HUES64 (cell line): ENCODE measurements at regions not wholly inside any gene's neighbourhood (a gene's known extent, or its start where the extent isn't known, plus 50 kb on each side); places are given as distances from the start of the nearest gene placed in this dataset.
"Not testable (repeated sequence)": the region's sequence is repeated elsewhere in the genome, so short reads cannot be mapped to it uniquely, and the experiment has no call there.

ENCODE experiments used
- H3K27ac ChIP-seq: 2 replicates; pipeline ENCODE4 v1.7.0; 2013; ENCODE audit warnings: low read depth, low read length, inconsistent platforms
- H3K27me3 ChIP-seq: 2 replicates; pipeline ENCODE4 v1.6.1; 2013; ENCODE audit warnings: mild to moderate bottlenecking, low read length; ENCODE audit not compliant: insufficient read depth
- H3K36me3 ChIP-seq: 2 replicates; pipeline ENCODE4 v1.6.1; 2013; ENCODE audit warnings: mild to moderate bottlenecking, low read length; ENCODE audit not compliant: insufficient read depth
- H3K4me1 ChIP-seq: 2 replicates; pipeline ENCODE4 v1.6.1; 2013; ENCODE audit warnings: mild to moderate bottlenecking, low read length, moderate library complexity; ENCODE audit not compliant: insufficient read depth
- H3K4me3 ChIP-seq: 2 replicates; pipeline ENCODE4 v1.5.1; 2013; ENCODE audit warnings: mild to moderate bottlenecking, low read length, moderate library complexity
- H3K9ac ChIP-seq: 2 replicates; pipeline ENCODE4 v1.6.1; 2013; ENCODE audit warnings: mild to moderate bottlenecking, low read depth, low read length
- H3K9me3 ChIP-seq: 2 replicates; pipeline ENCODE4 v1.6.1; 2013; ENCODE audit warnings: low read depth, low read length; ENCODE audit not compliant: insufficient read depth
- WGBS: fragments of 150-250, 120-280 bp; methylation state at CpG from one replicate; pipeline ENCODE4 v1.1.7; 2013; ENCODE audit warnings: missing lambda C conversion rate; 5-methylcytosine and 5-hydroxymethylcytosine counted together

- no peak overlapping the region for H3K27ac ChIP-seq
- no peaks in the 10 kb centered on the region for H3K36me3 ChIP-seq
- H3K9me3 ChIP-seq: no peaks in the 10 kb centered on the region
- H3K27me3 ChIP-seq: no peaks in the 10 kb centered on the region
- no peak overlapping the region for H3K9ac ChIP-seq
- peaks cover 2% of the 10 kb centered on the region; the same call in 1 of the 2 replicates for H3K4me1 ChIP-seq
- no peak overlapping the region for H3K4me3 ChIP-seq
Observed at GRCh38 chr4:24180586-24180985, 290.7 kb upstream of the PPARGC1A start.

- WGBS: 92% methylated on average over 4 of the region's 4 CpGs
- Histone ChIP-seq H3K27ac (no peak overlapping the region), H3K27me3 (no peaks in the 10 kb centered on the region), H3K4me1 (peaks cover 2% of the 10 kb centered on the region; the same call in 1 of the 2 replicates), H3K36me3 (no peaks in the 10 kb centered on the region), H3K9ac (no peak overlapping the region), H3K4me3 (no peak overlapping the region), H3K9me3 (no peaks in the 10 kb centered on the region)
Observed at GRCh38 chr4:24179201-24179840, 289.5 kb upstream of the PPARGC1A start.

- 75% methylated on average over 1 of the region's 2 CpGs for WGBS
- H3K9ac ChIP-seq: not testable (repeated sequence)
Observed at GRCh38 chr4:24177443-24177842, 287.6 kb upstream of the PPARGC1A start.

DNA sequence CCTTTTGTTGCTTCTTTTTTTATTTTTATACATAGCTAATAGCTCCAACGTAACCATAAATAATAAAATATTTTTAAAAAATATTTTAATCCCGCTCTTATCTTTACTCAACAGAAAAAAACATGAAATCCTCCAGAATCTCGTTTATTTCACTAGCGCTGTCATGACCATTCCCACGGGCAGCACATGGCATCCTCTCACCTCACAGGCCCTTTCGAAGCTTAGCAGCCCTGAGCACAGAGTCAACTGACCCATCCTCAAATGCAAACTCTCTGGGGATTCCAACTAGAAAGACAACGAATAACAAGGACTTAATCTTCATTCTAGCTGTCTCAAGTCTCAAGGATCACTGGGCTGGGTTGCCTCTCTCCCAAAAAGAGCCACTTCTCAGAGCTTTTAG is 285.9 kb upstream of the PPARGC1A start:
- 89% methylated on average over 6 of the region's 7 CpGs for WGBS
- no peaks in the 10 kb centered on the region for H3K9me3 ChIP-seq
- no peak overlapping the region for H3K27ac ChIP-seq
- no peaks in the 10 kb centered on the region for H3K36me3 ChIP-seq
- no peaks in the 10 kb centered on the region for H3K27me3 ChIP-seq
- no peak overlapping the region for H3K9ac ChIP-seq
- H3K4me1 ChIP-seq: peaks cover 2% of the 10 kb centered on the region; the same call in 1 of the 2 replicates
- no peak overlapping the region for H3K4me3 ChIP-seq

More at GRCh38 chr4:24177443-24177842, 287.6 kb upstream of the PPARGC1A start:
- H3K4me3 ChIP-seq, H3K9me3 ChIP-seq, H3K27me3 ChIP-seq, H3K27ac ChIP-seq, H3K36me3 ChIP-seq, H3K4me1 ChIP-seq: not testable (repeated sequence)

DNA sequence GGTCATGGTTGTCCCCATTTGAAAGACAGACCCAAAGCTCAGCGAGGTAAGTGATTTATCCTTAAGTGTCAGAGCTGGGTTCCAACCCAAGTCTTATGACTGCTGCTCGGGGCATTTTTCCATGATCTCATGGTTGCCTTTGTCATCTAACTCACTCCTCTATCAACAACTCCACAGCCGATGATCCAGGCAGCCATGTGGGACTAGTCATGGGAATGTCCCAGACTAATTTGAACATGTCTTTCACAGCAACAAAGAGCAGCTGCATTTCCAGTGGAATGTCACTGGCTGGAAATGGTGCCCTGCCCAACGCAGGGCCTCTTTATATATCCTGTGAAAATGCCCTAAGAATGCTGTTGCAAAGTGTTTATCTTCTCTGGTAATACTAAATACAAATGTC is 284.8 kb upstream of the PPARGC1A start:
- H3K9ac ChIP-seq: no peak overlapping the region
- no peak overlapping the region for H3K27ac ChIP-seq
- H3K4me1 ChIP-seq: peaks cover 2% of the 10 kb centered on the region; the same call in 1 of the 2 replicates
- no peaks in the 10 kb centered on the region for H3K36me3 ChIP-seq
- H3K27me3 ChIP-seq: no peaks in the 10 kb centered on the region
- 90% methylated on average over 4 of the region's 4 CpGs for WGBS
- H3K9me3 ChIP-seq: no peaks in the 10 kb centered on the region
- no peak overlapping the region for H3K4me3 ChIP-seq

DNA sequence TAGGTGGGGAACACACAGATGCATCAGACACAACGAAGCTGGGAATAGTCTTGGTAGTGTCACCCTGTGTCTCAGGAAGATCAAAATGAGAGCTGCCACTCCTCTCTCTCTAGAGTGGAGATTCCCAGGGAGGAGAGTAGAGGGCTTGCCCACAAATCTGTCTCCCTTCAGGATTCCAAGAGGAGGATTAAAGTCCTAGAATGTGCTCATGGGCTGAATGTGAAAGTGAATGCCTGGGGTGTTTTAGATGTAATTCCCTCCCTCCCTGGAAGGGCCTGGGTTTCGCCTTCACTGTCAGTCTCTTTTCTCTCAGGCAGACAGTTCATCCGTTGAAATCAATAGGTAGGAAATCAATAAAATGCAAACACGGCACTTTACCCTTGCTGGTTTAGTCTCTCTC is 282.6 kb upstream of the PPARGC1A start:
- Histone ChIP-seq H3K36me3 (no peaks in the 10 kb centered on the region), H3K9ac (no peak overlapping the region), H3K4me1 (peaks cover 2% of the 10 kb centered on the region; the same call in 1 of the 2 replicates), H3K9me3 (no peaks in the 10 kb centered on the region), H3K27me3 (no peaks in the 10 kb centered on the region), H3K27ac (no peak overlapping the region), H3K4me3 (no peak overlapping the region)
- WGBS: 77% methylated on average over 4 of the region's 4 CpGs

DNA sequence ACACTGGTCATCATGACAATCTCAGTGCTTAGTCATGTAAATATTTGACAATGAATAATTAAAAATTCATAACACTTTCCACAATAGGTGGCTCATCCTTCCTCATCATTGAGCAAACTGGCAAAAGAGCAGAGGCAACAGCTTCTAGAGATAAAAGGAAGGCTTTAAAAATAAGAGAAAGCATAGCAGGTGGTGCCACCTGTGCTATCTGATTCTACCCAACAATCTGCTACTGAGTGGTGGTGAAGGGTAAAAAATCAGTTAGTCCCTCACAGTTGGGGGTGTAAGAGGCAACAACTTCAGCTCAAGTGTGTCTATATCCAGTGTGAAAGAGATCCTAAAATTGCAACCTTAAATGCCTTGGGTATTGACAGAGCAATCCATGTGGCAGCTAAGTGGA is 280.1 kb upstream of the PPARGC1A start:
- Histone ChIP-seq H3K27ac (no peak overlapping the region), H3K27me3 (no peaks in the 10 kb centered on the region), H3K36me3 (no peaks in the 10 kb centered on the region), H3K4me3 (no peak overlapping the region), H3K4me1 (no peaks in the 10 kb centered on the region), H3K9me3 (no peaks in the 10 kb centered on the region), H3K9ac (no peak overlapping the region)

DNA sequence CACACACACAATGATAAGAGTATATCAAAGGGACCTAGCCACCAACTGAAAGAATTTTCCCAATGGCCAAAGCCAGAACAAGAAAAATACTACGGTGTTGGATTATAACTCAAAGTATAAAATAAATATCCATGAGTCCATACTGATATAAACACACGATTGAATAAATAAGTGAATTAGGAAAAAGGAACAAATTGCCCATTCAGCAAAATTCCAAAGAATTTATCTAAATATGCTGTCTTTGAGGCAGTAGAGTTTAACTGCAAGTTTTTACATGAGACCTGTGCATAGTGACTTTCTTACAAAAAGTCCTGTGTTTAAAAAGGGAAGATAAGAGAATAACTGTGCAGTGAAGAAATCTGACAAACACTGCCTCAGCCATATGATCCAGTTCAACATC is 278.8 kb upstream of the PPARGC1A start:
- H3K9ac ChIP-seq: no peak overlapping the region

GRCh38 chr4:24166501-24166900 is 276.7 kb upstream of the PPARGC1A start:
- Histone ChIP-seq H3K4me1 (no peaks in the 10 kb centered on the region), H3K27ac (no peak overlapping the region), H3K4me3 (no peak overlapping the region), H3K9ac (no peak overlapping the region), H3K27me3 (no peaks in the 10 kb centered on the region), H3K9me3 (no peaks in the 10 kb centered on the region), H3K36me3 (no peaks in the 10 kb centered on the region)
- WGBS: 94% methylated on average over 1 of the region's 1 CpG

More for the DNA sequence above, 278.8 kb upstream of the PPARGC1A start:
- no peaks in the 10 kb centered on the region for H3K36me3 ChIP-seq
- no peaks in the 10 kb centered on the region for H3K9me3 ChIP-seq
- WGBS: no CpG with 5 or more reads among the region's 2 CpGs
- H3K4me1 ChIP-seq: no peaks in the 10 kb centered on the region
- H3K4me3 ChIP-seq: no peak overlapping the region
- H3K27ac ChIP-seq: no peak overlapping the region
- no peaks in the 10 kb centered on the region for H3K27me3 ChIP-seq

DNA sequence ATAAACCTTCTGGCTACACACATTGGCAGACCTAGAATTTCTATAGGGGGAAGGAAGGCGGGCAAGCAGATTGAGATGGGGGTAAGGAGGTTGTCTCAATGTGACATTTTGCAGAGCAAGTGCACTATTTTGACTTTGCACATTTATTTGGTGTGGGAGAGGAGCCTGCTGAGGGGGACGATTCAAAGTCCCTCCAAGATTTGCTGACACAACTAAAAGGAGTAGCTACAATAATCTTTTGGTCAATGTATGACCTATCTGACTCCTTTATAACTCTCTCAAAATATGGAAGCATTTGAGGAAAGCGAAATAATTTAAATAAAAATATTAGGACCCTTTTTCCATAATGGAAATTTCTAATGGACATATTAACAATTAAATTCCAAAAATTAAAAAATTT is 274.9 kb upstream of the PPARGC1A start:
- Histone ChIP-seq H3K9ac (no peak overlapping the region), H3K4me3 (no peak overlapping the region), H3K27ac (no peak overlapping the region), H3K4me1 (no peaks in the 10 kb centered on the region), H3K27me3 (no peaks in the 10 kb centered on the region), H3K36me3 (no peaks in the 10 kb centered on the region), H3K9me3 (no peaks in the 10 kb centered on the region)
- 84% methylated on average over 2 of the region's 3 CpGs for WGBS

GRCh38 chr4:24164054-24164693 is 274.3 kb upstream of the PPARGC1A start:
- H3K27ac ChIP-seq: no peak overlapping the region
- no peak overlapping the region for H3K9ac ChIP-seq
- WGBS: 76% methylated on average over 2 of the region's 2 CpGs
- no peaks in the 10 kb centered on the region for H3K4me1 ChIP-seq
- H3K4me3 ChIP-seq: no peak overlapping the region
- no peaks in the 10 kb centered on the region for H3K27me3 ChIP-seq
- no peaks in the 10 kb centered on the region for H3K9me3 ChIP-seq
- H3K36me3 ChIP-seq: no peaks in the 10 kb centered on the region
